HepG2 (cell line): ENCODE measurements at regions not wholly inside any gene's neighbourhood (a gene's known extent, or its start where the extent isn't known, plus 50 kb on each side); places are given as distances from the start of the nearest gene placed in this dataset.
"Not testable (repeated sequence)": the region's sequence is repeated elsewhere in the genome, so short reads cannot be mapped to it uniquely, and the experiment has no call there.

Experiments used
- ARHGAP35 ChIP-seq: sonication (generic); formaldehyde crosslinking; IDR thresholded peaks from 2 replicates; pipeline ENCODE4 v1.9.0; 2022; ENCODE audit warnings: mild to moderate bottlenecking, inconsistent platforms, moderate library complexity, missing genetic modification reagents, borderline replicate concordance
- EZH2 ChIP-seq: conservative IDR thresholded peaks from 2 replicates; pipeline ENCODE4 v1.6.1; 2012; ENCODE audit warnings: mild to moderate bottlenecking, low read depth, low read length, moderate library complexity
- HINFP ChIP-seq: sonication (generic); formaldehyde crosslinking; IDR thresholded peaks from 2 replicates; pipeline ENCODE4 v1.4.0; 2020; ENCODE audit warnings: low read depth, mild to moderate bottlenecking, missing genetic modification reagents
- KLF6 ChIP-seq: IDR thresholded peaks from 2 replicates; pipeline ENCODE4 v1.8.0; 2016; ENCODE audit warnings: missing biosample characterization, missing genetic modification reagents
- MATR3 ChIP-seq: sonication (generic); formaldehyde crosslinking; IDR thresholded peaks from 2 replicates; pipeline ENCODE4 v1.4.0; 2020; ENCODE audit warnings: missing genetic modification reagents
- NCOR1 ChIP-seq: fragments of 200-600 bp; sonication (generic); IDR thresholded peaks from 2 replicates; pipeline ENCODE4 v1.7.0; 2017; ENCODE audit warnings: antibody characterized with exemption, low read length, borderline replicate concordance
- POGK ChIP-seq: sonication (generic); formaldehyde crosslinking; conservative IDR thresholded peaks from 2 replicates; pipeline ENCODE4 v1.8.0; 2022; ENCODE audit warnings: mild to moderate bottlenecking, moderate library complexity, missing genetic modification reagents
- POGZ ChIP-seq: sonication (generic); formaldehyde crosslinking; IDR thresholded peaks from 2 replicates; pipeline ENCODE4 v1.4.0; 2020; ENCODE audit warnings: mild to moderate bottlenecking, missing genetic modification reagents
- TAF1 ChIP-seq: sonication (generic); formaldehyde crosslinking; IDR thresholded peaks from 2 replicates; pipeline ENCODE4 v1.4.0; 2020; ENCODE audit warnings: missing genetic modification reagents
- ZKSCAN1 ChIP-seq: fragments of 150-350 bp; IDR thresholded peaks from 2 replicates; pipeline ENCODE4 v1.6.1; 2014; ENCODE audit warnings: low read length
- ZMAT3 ChIP-seq: sonication (generic); formaldehyde crosslinking; conservative IDR thresholded peaks from 2 replicates; pipeline ENCODE4 v1.7.0; 2021; ENCODE audit warnings: missing genetic modification reagents
- ZNF335 ChIP-seq: sonication (generic); formaldehyde crosslinking; IDR thresholded peaks from 2 replicates; pipeline ENCODE4 v1.4.0; 2020; ENCODE audit warnings: missing genetic modification reagents
- ZNF513 ChIP-seq: sonication (generic); formaldehyde crosslinking; conservative IDR thresholded peaks from 2 replicates; pipeline ENCODE4 v1.5.0; 2020; ENCODE audit warnings: missing genetic modification reagents
- TF ChIP-seq, protein P1 (sequence below): conservative IDR thresholded peaks from 2 replicates; pipeline ENCODE4 v1.6.1; 2018; ENCODE audit warnings: missing genetic modification reagents

DNA sequence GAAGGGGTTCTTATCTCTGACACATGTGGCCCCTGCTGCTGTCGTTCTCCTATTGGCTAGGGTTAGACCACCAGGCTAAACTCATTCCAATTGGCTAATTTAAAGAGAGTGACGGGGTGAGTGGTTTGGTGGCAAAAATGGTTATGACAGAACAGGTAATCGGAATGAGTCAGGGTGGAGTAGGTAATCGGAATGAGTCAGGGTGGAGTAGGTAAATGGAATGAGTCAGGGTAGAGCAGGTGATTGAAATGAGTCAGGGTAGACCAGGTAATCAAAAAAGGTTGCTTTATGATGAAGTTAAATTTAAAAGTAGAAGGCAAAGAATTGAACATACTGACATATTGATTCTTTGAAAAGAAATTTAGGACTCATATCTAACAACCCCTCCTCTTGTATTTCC, 626.2 kb upstream of the CNTN5 start:
- not testable (repeated sequence) for TF ChIP-seq TAF1 (CRISPR knock-in tag); ZNF335 (CRISPR knock-in tag); POGK (CRISPR knock-in tag); ZKSCAN1; KLF6 (CRISPR knock-in tag); POGZ (CRISPR knock-in tag); MATR3; ARHGAP35 (CRISPR knock-in tag); ZMAT3; HINFP (CRISPR knock-in tag); NCOR1; EZH2; ZNF513 (CRISPR knock-in tag)
- TF ChIP-seq, protein P1, sequence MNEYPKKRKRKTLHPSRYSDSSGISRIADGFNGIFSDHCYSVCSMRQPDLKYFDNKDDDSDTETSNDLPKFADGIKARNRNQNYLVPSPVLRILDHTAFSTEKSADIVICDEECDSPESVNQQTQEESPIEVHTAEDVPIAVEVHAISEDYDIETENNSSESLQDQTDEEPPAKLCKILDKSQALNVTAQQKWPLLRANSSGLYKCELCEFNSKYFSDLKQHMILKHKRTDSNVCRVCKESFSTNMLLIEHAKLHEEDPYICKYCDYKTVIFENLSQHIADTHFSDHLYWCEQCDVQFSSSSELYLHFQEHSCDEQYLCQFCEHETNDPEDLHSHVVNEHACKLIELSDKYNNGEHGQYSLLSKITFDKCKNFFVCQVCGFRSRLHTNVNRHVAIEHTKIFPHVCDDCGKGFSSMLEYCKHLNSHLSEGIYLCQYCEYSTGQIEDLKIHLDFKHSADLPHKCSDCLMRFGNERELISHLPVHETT, result not testable (repeated sequence)
